Transverse colon (tissue), 4 donors: ENCODE measurements at regions not wholly inside any gene's neighbourhood (a gene's known extent, or its start where the extent isn't known, plus 50 kb on each side); places are given as distances from the start of the nearest gene placed in this dataset.

Experiments
- DNase-seq: peaks from one replicate; pipeline ENCODE4 v3.0.0-alpha.2; 2019
- H3K27ac ChIP-seq, 4 donors: fragments of 200-600 bp; sonication (generic); 2 replicates each; pipeline ENCODE4 v1.5.1; 2016 to 2018; ENCODE audit warnings: inconsistent platforms in 4 of 4
- H3K27me3 ChIP-seq: fragments of 200-600 bp; sonication (generic); 2 replicates; pipeline ENCODE4 v1.5.1; 2017; ENCODE audit warnings: inconsistent platforms
- H3K36me3 ChIP-seq, 4 donors: fragments of 200-600 bp; sonication (generic); 2 replicates each; pipeline ENCODE4 v1.5.1; 2017 to 2019; ENCODE audit warnings: inconsistent platforms in 4 of 4
- H3K4me1 ChIP-seq, 4 donors: fragments of 200-600 bp; sonication (generic); 2 replicates each; pipeline ENCODE4 v1.5.1; 2017 to 2020; ENCODE audit warnings: inconsistent platforms in 4 of 4
- H3K4me3 ChIP-seq, 4 donors: fragments of 200-600 bp; sonication (generic); 1 replicate in 1 of 4; 2 replicates in 3 of 4; pipeline versions ENCODE4 v1.5.1 to v1.6.1; 2017 to 2019; ENCODE audit warnings: inconsistent platforms in 4 of 4
- H3K9me3 ChIP-seq, 2 donors: fragments of 200-600 bp; sonication (generic); 2 replicates each; pipeline ENCODE4 v1.5.1; 2017 to 2019; ENCODE audit warnings: inconsistent platforms in 2 of 2
- CTCF ChIP-seq, 5 experiments: fragments of 200-600 bp in 3 of 5; fragments of 450-650 bp in 2 of 5; sonication (generic) in 3 of 5; IDR thresholded peaks; 1 replicate in 2 of 5; 2 replicates in 3 of 5; pipeline ENCODE4 v1.5.1; 2016 to 2017; ENCODE audit warnings: antibody characterized with exemption in 5 of 5, inconsistent platforms in 3 of 5, mild to moderate bottlenecking in 2 of 5, moderate library complexity in 1 of 5
- EP300 ChIP-seq: sonication (generic); formaldehyde crosslinking; IDR thresholded peaks from one replicate; pipeline ENCODE4 v1.6.1; 2017; ENCODE audit warnings: antibody characterized with exemption, low read depth
- POLR2A ChIP-seq: fragments of 450-650 bp; IDR thresholded peaks from one replicate; pipeline ENCODE4 v1.6.1; 2016; ENCODE audit warnings: antibody characterized with exemption, mild to moderate bottlenecking, moderate library complexity
- POLR2AphosphoS5 ChIP-seq, 3 donors: sonication (generic); formaldehyde crosslinking; IDR thresholded peaks; one replicate each; pipeline ENCODE4 v1.6.1; 2016; ENCODE audit warnings: antibody characterized with exemption in 3 of 3
- WGBS, 2 donors: methylation state at CpG; one replicate each; pipeline ENCODE4 v1.1.5; 2018; ENCODE audit warnings: low coverage in 1 of 2; 5-methylcytosine and 5-hydroxymethylcytosine counted together
- in situ Hi-C, 4 donors: fragments of 200-750 bp; cut with MboI; loops; one replicate each; pipeline versions ENCODE4 v1.15.0 to v1.15.1; 2017; ENCODE audit warnings: low sequenced_read_pairs in 3 of 4, low pct_ligation_motif_present in 1 of 4, low pct_unique_long_range_greater_than_20kb in 1 of 4
- intact Hi-C: fragments of 100-400 bp; cut with DNase I; formaldehyde crosslinking; loops from one replicate; pipeline ENCODE4 v1.15.1; 2023; ENCODE audit warnings: low total_unique reads

DNA sequence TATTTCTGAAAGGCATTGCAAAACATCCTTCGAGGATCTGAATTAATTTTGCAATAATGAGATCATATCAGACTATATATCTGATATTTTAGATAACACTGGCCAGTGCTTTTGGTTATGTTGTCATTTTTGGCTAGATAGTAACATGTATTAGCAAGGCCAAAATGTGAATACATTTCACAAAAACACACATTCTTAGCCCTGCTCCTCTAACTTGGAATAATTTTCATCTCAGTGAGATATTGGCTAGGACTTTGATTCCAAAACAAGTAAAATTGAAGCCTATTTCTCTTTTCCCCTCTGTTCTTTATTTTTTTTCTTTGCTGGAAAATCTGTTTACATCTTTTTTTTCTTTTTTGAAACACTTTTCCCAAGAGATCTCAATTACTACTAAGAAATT lies 466.8 kb upstream of the CDH4 start:
- H3K27ac ChIP-seq: no peak overlapping the region
- no peaks in the 10 kb centered on the region for H3K27me3 ChIP-seq
- no peaks in the 10 kb centered on the region for H3K4me1 ChIP-seq
- TF ChIP-seq POLR2AphosphoS5 (IDR thresholded peaks at IDR 0.05): no peak
- TF ChIP-seq POLR2A: no peak
- no peak for TF ChIP-seq EP300
- TF ChIP-seq CTCF (IDR thresholded peaks at IDR 0.05): no peak
- no peaks in the 10 kb centered on the region for H3K9me3 ChIP-seq
- intact Hi-C loops: no loop called here
- no peaks in the 10 kb centered on the region for H3K36me3 ChIP-seq
- in situ Hi-C loops: no loop called here
- no peak for DNase-seq
- no peak overlapping the region for H3K4me3 ChIP-seq
- WGBS, 2 donors: 45 to 54% methylated on average over 1 of the region's 1 CpG

- Histone ChIP-seq H3K4me1 (no peaks in the 10 kb centered on the region), H3K27me3 (no peaks in the 10 kb centered on the region), H3K27ac (no peak overlapping the region), H3K9me3 (no peaks in the 10 kb centered on the region), H3K36me3 (no peaks in the 10 kb centered on the region), H3K4me3 (no peak overlapping the region)
- 43 to 49% methylated on average over 7 of the region's 7 CpGs for WGBS, 2 donors
- in situ Hi-C loops: no loop called here
- intact Hi-C loops: no loop called here
- DNase-seq: no peak
- TF ChIP-seq POLR2AphosphoS5 (IDR thresholded peaks at IDR 0.05): no peak
- no peak for TF ChIP-seq CTCF (IDR thresholded peaks at IDR 0.05)
- no peak for TF ChIP-seq EP300
- no peak for TF ChIP-seq POLR2A
Measured at GRCh38 chr20:60785785-60786184, 466.3 kb upstream of the CDH4 start.

DNA sequence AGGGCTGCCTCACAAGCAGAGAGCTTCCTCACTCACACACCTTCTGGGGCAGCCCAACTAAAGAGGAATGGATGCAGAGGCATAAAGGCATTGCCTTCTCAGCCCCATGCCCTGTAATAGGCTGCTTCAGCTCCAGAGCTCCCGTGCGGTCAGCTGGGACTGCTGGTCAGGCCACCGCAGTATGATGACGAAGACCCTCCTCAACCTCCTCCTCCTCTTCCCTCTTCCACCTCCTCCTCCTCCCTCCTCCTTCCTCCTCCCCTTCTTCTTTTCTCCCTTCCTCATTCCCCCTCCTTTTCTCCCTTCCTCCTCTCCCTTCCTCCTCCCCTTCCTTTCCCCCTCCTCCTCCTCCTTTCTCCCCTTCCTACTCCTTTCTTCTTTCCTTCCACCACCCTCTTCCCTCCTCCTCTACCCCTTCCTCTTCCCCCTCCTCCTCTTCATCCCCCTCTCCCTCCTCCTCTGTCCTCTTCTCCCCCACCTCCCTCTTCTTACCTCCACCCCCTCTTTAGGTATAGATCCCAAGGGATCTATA lies 465.3 kb upstream of the CDH4 start:
- intact Hi-C loops: no loop called here
- no peaks in the 10 kb centered on the region for H3K36me3 ChIP-seq
- no peak for DNase-seq
- H3K9me3 ChIP-seq: no peaks in the 10 kb centered on the region
- H3K4me1 ChIP-seq: no peaks in the 10 kb centered on the region
- TF ChIP-seq POLR2AphosphoS5 (IDR thresholded peaks at IDR 0.05) (no peak), EP300 (no peak), CTCF (IDR thresholded peaks at IDR 0.05) (no peak), POLR2A (no peak)
- no peaks in the 10 kb centered on the region for H3K27me3 ChIP-seq
- no peak overlapping the region for H3K27ac ChIP-seq
- H3K4me3 ChIP-seq: no peak overlapping the region
- 77 to 83% methylated on average over 2 to 4 of the region's 4 CpGs for WGBS, 2 donors
- in situ Hi-C loops: no loop called here

DNA sequence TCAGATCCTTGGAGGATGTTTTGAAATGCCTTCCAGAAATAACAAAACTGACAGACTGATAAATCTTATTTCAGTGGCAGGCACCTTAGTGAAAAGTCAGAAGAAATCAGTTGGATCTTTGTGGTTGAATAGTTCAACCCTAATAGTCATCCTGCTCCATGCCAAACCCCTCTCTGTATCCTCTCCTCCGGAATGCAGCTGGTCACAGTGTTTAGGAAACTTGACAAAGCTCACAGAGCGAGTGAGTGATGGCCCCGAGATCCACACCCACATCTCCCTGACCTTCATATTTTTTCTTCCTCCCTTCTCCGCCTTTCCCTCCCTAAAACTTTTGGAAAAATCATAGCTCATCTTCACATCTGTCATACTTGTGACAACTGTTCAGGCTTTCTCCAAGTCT lies 464.8 kb upstream of the CDH4 start:
- in situ Hi-C loops: no loop called here
- 27 to 33% methylated on average over 2 to 4 of the region's 4 CpGs for WGBS, 2 donors
- no peak for DNase-seq

More for the DNA sequence above, 464.8 kb upstream of the CDH4 start:
- intact Hi-C loops: no loop called here
- no peaks in the 10 kb centered on the region for H3K9me3 ChIP-seq
- H3K27me3 ChIP-seq: no peaks in the 10 kb centered on the region
- no peak overlapping the region for H3K4me3 ChIP-seq
- H3K36me3 ChIP-seq: no peaks in the 10 kb centered on the region
- H3K4me1 ChIP-seq: no peaks in the 10 kb centered on the region
- no peak overlapping the region for H3K27ac ChIP-seq
- no peak for TF ChIP-seq CTCF (IDR thresholded peaks at IDR 0.05)
- no peak for TF ChIP-seq POLR2AphosphoS5 (IDR thresholded peaks at IDR 0.05)
- no peak for TF ChIP-seq POLR2A
- no peak for TF ChIP-seq EP300
